Brain pericyte (primary cell): ENCODE measurements at regions not wholly inside any gene's neighbourhood (a gene's known extent, or its start where the extent isn't known, plus 50 kb on each side); places are given as distances from the start of the nearest gene placed in this dataset.

Experiments used
- DNase-seq: peaks from one replicate; pipeline ENCODE4 v3.0.0-alpha.2; 2012; ENCODE audit warnings: low read depth, low spot score

DNA sequence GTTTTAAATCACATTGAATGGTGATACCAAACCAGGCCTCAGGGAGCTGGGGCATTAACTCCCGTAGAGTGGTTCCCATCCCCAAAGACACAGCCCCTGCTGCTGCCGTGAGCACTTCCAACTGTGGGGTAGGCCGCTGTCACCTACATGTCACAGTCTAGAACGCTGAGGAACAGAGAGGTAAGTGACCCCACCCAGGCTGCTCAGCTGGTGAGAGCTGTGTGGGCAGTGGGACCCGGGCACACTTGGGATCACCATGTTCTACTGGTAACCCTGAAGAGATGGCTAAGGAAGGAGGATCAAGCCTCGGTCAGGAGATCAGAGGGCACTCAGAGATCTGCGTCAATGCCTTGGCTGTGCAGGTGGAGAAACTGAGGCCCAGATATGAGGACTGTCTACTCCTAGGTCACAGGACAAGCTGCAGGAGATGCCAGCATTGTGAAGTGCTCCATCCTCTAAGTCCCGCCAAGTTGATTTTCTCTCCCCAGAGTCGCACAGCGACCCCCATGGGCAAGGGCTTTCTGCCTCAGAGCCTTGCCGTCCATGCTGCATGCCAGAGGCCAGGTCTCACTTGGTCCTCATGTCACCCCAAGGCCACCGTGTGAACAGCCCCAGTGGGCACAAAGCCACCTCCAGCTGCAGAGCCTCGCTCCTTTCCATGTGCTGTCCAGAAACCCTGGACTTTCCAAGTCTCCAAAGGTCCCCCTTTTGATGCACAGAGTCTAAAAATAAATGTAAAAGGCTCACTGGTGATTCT lies 144.2 kb upstream of the OTOS start:
- no peak for DNase-seq

DNA sequence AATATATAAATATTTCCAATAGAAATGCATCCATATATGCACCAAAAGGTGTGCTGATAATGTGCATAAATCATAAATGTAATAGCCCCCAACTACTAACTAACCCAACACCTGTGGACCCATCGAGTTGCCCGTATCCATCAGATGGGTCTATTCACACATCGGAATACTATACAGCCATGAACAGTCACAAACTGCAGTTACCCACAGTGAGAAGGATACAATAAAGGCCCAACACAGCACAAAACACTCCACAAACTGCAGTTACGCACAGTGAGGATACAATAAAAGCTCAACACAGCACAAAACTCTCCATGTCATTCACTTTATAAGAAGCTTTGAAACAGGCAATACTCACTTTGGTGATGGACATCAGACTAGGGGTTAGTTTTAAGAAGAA lies 145.3 kb upstream of the OTOS start:
- no peak for DNase-seq

DNA sequence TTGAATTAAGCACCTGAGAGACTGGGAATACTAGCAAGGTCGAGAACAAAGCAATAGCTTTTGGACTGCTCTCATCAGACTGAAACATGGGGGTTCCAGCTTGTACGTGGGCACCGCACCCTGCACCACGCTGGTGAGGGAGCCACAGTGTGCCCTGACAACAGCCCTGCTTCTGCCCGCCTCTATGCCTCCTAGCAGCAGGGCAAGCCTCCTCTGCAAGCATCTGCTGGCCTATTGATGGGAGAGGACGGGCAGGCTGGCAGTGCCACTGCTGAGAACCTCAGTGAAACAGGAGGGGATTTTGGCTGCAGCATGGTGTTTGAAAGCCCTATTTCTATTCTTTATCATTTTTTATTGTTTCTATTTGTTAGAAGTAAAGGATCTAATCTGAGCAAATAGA lies 146.1 kb upstream of the OTOS start:
- no peak for DNase-seq

DNA sequence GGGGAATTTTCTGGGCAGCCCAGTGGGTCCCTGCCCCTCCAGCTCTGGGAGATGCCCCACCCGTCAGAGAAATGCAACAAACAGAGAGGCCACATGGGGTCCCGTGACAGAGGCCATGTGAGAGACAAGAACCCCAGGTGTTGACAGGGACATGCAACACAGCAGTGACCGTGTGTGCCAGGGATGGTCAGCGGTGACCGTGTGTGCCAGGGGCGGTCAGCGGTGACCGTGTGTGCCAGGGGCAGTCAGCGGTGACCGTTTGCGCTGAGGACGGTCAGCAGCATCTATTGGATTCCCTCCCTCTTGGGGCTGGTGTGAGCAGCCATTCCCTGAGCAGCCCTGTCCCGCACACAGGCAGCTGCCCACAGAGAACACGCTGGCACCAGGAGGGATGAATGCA lies 146.6 kb upstream of the OTOS start:
- DNase-seq, result no peak

DNA sequence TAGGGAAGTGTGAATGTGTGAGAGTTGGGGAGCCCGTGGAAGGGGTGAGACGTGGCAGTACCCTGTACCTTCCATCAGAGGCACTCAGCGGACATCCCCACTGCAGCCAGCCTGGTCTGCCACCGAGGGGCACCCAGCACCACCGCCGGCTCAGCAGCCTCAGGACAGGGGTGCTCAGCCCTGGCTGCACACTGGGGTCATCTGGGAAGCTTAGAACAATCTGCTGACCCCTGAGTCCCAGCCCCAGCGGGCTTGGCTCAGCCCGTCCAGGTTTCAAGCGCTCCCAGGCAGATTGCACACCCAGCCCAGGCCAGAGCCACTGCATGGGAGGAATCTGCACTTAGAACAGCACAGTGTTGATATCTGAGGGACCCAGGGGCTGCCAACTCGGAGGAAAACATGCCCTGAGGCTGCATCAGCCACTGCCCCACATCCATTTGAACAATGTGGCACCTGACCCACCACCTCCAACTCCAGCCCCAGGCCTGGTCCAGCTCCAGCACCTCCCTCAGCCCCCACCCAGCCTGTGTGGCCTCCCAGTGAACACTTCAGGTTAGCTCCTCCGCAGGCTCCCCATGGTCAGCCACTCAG lies 147.1 kb upstream of the OTOS start:
- DNase-seq, result no peak

DNA sequence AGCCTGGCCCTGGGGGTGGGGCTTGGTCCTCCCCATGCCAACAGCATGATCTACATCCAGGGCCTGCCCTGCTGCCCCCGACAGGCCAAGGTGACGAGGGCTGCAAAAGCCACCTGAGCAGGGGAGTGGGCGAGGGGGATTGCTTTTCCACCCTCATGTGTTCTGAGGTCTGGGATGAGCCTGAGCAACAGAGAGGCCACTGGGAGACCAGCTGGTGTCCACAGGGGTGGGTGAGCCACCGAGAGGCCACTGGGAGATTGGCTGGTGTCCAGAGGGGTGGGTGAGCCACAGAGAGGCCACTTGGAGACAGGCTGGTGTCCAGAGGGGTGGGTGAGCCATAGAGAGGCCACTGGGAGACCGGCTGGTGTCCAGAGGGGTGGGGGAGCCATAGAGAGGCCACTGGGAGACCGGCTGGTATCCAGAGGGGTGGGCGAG lies 147.4 kb upstream of the GPC1 start:
- no peak for DNase-seq

DNA sequence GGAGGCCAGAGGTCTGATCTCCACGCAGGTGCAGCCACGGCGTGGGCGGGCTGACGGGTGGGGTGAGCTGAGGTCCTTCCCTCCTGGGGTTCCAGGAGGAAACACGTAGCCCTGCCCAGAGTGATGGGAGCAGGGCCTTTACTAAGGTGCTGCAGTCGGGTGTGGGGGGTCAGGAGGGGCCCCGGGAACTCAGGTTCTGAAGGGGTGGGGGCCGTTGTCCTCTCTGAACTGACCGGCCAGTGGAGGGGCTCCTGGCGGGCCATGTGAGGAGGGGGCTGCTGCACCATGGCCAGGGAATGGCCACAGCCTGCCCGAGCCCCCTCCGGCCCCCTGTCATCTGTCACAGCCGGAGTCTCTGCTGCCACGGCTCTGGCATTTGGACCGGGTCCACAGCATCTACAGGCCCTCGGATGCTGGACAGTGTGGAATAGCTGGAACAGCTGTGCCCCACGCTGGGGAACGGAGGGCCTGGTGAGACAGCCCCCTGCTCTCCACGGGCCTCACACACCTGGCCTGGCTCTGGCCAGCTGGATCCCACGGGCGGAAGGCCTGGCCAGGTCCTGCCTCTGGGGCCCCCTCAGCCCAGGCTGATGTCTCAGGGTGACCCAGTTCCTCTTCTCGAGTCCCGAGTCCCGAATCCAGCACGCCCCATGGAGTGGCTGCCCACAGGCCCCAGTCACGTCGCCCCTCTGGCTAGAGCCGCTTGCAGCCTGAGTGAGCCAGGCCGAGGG lies 145.6 kb upstream of the GPC1 start:
- DNase-seq, result no peak

DNA sequence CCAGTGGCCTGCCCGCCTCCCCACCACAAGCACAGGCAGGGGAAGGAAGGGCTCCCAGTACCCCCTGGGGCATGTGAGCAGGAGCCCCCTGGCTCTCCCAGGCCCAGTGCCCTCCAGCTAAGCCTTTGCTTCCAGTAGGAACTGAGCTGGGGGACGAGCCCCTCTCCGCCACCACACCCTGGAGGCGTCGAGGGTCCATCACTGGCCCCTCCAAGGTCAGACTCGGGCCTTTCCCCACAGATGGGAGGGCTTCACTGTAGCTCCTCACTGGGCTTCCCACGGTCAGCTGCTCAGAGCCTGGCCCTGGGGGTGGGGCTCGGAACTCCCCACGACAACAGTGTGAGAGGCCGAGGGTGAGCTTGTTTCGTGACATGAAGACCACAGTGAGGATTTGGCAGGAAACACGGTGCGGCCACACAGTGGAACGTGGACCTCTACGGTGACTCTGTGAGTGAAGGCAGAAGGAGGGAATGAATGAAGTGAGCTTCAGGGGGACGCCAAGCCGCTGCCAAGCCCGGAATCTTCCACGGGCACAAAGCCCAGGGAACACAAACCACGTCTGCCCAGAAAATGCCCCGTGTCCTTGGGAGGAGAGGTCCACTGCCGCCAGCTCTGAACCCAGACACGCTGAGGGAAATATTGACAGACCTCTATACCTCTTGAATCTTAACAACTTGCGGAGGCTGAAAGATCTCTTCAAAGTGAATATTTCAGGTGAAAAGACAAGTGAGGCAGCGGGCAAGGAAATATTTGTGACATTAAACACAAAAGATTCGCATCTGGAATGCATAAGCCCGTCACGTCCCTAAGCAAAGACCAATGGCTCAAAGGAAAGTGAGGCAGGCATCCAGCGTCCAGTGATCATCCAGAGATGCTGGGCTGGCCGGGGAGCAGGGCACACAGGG lies 144.8 kb upstream of the GPC1 start:
- no peak for DNase-seq

DNA sequence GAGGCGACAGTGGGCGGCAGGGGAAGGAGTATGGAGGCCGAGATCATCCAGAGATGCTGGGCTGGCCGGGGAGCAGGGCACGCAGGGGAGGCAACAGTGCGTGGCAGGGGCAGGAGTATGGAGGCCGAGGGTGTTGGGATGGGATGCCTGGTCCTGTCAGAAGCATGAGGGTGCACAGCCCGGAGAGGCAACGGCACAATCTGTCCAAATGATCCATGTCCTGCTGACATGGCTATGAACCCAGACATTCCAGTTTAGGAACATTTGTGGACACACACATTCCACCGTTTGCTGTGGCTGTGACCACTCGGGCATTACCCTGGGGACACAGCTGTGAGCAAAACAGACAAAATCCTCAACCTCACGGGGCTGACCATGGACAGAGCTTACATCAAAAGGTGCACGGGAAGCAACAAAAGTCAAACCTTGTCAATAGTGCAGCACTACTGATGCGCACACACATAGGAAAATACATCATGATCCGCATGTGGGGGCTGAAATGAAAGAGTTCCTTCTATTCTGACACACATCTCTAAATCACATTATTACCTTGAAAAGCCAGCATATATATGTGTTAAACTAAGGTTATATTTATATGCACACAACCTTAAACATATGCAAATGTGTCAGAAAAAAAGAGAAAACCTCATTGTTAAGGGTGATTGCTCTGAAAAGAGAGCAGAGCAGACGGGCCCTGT lies 144.0 kb upstream of the GPC1 start:
- no peak for DNase-seq

DNA sequence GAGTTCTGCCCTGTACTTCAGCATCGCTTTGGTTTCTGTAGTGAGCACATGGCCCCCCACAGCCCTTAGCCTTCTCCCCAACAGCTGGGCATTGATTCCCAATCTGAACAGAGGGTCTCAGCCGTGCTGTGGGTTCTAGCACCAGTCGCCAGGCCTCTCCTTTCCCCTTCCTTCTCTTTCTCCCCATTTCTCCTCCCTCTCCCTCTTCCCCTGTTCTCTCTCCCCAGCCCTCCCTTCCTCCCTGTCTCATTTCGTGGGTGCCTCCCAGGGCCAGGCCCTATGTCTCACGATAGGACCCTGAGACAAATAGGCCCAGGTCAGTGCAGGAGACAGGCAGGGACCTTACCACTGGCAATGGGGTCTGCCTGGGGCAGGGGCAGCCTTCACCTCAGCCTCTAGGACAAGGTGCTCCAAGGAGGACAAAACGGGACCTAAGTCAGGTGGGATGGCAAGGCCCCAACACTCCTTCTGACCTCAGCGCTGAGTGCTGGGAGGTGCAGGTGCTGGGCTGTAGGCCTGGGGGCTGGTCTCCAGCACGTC lies 143.4 kb upstream of the GPC1 start:
- DNase-seq, result no peak

DNA sequence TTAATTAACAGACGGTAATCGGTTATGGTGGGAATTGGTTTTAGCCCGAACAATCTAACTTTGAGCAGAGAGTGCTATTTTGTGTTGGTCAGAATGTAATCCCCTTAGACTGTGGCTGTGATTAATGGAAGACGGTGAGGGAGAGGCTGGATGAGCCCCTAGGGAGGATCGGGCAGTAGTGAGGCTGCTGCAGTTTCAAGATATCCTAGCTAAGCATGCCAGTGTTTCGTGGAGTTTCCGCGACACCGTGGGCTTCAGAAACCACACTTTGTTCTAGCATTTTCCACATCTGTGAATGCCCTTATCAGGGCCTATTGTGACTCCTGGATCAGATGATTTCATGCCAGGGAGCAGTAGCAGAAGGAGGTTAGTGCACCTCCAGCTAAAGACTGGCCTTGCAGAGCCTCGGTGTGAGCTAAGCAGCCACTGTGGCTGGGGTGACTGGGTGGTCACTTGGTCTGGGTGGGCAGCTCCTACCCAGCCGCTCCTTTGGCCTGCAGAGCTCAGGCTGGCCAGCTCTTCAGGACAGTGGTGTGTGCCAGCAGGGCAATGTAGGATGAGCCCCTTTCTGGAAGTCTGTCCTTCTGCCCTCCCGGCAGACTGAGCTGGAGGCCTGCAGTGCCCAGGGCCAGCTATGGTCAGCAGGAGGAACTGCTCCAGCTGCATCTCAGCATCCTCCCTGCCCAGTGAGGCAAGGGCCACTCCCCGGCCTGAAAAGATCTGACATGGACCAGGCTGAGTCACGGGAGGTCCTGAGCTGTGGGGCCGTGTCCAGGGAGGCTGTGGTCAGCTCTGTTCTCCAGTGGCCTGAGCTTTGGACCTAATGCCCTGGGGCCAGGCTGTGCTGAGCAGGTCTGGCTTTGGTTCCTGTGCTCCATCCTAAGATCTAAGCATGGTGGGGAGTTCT lies 142.6 kb upstream of the GPC1 start:
- no peak for DNase-seq

DNA sequence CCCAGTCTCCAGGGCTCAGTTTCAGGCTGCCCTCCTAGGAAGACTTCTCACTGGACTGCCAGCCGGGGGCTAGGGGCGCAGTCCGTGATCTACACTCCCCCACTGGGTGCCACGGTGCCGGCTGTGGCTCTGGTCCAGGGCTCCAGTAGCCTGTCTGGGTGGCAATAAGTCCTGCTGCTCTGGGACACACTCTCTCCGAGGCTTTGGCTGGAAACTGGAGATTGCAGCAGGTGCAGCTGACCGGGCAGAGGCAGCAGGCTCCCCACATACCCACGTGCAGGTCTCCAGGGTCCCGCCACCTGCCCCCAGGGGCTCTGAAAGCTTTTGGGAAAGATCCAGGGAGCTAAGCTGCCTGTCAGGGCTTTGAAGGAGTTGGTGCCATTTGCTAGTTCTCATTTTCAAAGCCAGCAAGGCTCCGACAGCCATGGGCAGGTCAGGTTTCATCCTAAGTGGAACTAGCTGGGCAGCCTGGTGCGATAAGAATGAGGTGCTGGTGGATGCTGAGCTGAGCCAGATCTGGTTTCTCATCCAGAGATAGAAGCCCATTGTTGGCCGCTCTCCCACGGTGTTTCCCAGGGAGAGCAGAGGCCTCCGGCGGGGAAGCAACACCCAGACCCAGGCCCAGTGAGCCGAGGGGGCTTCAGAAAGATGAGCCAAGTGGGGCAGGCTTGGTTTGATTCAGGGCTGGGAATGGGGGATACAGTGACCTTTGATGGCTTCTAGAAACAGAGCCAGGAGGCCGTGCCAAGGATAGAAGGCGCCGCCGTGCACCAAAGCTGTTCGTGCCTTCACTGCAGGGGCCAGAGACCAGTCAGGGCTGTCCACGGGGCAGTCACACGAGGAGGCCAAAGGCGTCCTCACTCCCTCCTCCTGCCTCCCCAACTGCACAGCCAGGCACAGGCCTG lies 141.7 kb upstream of the GPC1 start:
- DNase-seq, result no peak

DNA sequence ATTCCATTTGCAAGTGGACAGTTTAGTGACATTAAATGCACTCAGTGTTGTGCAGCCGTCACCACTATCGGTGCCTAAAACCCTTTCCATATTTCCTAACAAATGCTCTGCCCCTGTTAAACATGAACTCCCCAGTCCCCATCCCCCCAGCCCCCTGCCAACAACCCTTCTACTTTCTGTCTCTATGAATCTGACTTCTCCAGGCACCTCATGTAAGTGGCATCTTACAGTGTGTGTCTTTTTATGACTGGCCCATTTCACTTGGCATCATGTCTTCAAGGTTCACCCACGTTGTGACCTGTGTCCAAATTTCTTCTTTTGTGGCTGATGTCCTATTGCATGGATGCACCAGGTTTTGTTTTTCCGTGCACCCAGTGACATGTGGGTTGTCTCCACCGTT lies 140.9 kb upstream of the GPC1 start:
- DNase-seq, result no peak

DNA sequence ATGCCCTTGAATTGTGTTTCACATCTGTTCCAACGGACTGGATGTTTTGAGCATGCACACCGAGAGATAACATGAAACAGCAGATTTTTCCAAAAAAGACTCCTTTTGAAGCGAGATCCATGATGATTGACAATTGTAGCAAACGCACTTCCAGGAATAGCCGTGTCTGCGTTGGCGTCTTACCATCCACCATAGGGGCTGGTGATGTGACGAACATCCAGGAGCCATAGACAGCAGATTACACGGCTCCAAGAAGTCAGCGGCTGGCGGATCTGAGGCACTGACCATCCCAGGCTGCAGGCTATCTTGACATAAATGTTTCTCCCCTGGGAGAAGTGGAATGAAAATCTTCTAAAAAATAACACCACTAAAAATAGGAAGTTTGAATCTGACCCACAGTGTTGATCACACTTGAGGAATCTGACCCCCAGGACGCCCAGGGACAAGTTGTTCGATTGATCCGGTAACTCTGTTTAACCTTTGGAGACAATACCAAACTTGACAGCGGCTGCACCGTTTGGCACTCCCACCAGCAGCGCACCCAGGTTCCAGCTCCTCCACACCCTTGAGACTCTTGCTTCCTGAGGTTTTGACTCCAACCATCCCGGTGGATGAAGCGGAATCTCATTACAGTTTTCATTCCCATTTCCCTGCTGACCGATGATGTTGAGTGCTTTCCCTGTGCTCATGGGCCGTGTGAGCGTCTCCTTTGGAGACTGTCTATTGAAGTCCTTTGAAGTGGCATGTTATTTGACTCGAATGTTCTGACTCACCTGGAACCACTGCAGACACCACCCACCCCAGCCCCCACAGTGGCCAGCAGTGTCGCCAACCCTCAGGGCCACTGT lies 140.0 kb upstream of the GPC1 start:
- DNase-seq, result no peak

DNA sequence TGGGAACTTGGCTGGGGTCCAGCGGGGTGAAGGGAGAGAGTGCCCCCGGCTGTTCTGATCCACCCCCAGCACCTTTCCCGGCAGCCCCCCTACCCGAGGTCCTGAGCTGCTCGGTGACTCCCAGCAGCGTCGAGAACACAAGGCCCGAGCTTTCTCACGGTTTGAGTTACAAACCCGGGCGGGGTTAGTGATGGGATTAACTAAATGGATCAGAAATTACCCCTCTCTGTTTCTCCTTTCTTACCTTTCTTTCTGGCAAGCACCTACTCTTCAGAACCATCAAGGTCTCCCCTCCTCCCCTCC lies 139.4 kb upstream of the GPC1 start:
- no peak for DNase-seq

DNA sequence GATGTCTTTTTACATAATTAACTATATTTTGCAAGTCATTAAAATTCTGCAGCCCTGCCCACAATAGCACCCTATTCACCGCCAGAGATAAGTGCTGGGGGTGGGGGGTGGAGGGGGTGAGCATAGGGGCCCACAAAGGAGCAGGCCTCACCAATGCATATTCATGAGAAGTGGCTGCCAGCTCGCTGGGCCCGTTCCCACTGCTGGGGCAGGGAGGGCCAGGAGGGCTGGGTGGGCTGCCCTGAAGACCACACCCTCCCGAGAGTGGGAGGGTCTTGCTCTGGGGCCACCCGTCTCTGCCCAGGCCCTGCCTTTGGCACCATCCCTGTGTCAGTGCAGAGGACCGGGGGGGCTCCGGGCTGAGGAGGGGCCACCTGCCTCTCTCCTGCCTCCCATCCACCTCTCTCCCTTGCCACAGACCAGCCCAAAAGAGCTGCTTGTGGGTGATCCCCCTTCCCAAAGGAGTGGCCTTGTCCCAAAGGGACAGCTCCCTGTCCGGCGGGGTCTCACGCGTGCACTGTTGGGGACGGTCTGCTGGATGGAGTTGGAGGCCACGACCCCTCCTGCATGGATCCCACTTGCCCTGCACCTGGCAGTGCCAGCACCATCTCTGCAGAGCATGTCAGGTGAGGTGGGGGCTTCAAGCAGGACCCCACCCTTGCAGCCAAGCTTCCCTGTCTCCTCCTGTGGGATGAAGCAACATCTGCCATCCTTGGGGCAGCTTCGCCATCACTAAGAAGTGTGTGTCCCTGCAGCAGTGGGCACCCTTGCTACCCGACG lies 138.8 kb upstream of the GPC1 start:
- DNase-seq, result no peak
